NCI-H1048 (cell line): ENCODE measurements at regions not wholly inside any gene's neighbourhood (a gene's known extent, or its start where the extent isn't known, plus 50 kb on each side); places are given as distances from the start of the nearest gene placed in this dataset.

ENCODE experiments used
- DNase-seq: peaks from one replicate; lab custom pipeline; 2025; lab: John Stamatoyannopoulos, UW

GRCh38 chr1:57800376-57800775 is 376.5 kb upstream of the DAB1 start:
- no peak for DNase-seq

- DNase-seq = no peak
These were observed 375.7 kb upstream of the DAB1 start for GRCh38 chr1:57799490-57800115.

GRCh38 chr1:57798543-57798942 is 374.7 kb upstream of the DAB1 start:
- no peak for DNase-seq

- no peak for DNase-seq
These were observed 373.2 kb upstream of the DAB1 start for GRCh38 chr1:57797084-57797483.

GRCh38 chr1:57796616-57797015 is 372.8 kb upstream of the DAB1 start:
- DNase-seq = no peak

GRCh38 chr1:57795886-57796285 is 372.0 kb upstream of the DAB1 start:
- no peak for DNase-seq

- no peak for DNase-seq
These were observed 370.2 kb upstream of the DAB1 start for GRCh38 chr1:57794078-57794477.

- no peak for DNase-seq
These were observed 367.6 kb upstream of the DAB1 start for GRCh38 chr1:57791497-57791896.

- no peak for DNase-seq
These were observed 366.1 kb upstream of the DAB1 start for GRCh38 chr1:57789936-57790335.

GRCh38 chr1:57788313-57788712 is 364.5 kb upstream of the DAB1 start:
- no peak for DNase-seq

GRCh38 chr1:57784356-57784755 is 360.5 kb upstream of the DAB1 start:
- DNase-seq = no peak

- DNase-seq = no peak
These were observed 358.5 kb upstream of the DAB1 start for GRCh38 chr1:57782357-57782756.

- no peak for DNase-seq
These were observed 348.8 kb upstream of the DAB1 start for GRCh38 chr1:57772580-57773195.

GRCh38 chr1:57770772-57771171 is 346.9 kb upstream of the DAB1 start:
- DNase-seq = no peak

- DNase-seq = no peak
These were observed 346.4 kb upstream of the DAB1 start for GRCh38 chr1:57770236-57770635.

- no peak for DNase-seq
These were observed 337.8 kb upstream of the DAB1 start for GRCh38 chr1:57761628-57762027.

GRCh38 chr1:57752843-57753242 is 329.0 kb upstream of the DAB1 start:
- no peak for DNase-seq

- DNase-seq = no peak
These were observed 324.9 kb upstream of the DAB1 start for GRCh38 chr1:57748719-57749118.

GRCh38 chr1:57747818-57748217 is 324.0 kb upstream of the DAB1 start:
- DNase-seq = no peak

- DNase-seq = no peak
These were observed 317.7 kb upstream of the DAB1 start for GRCh38 chr1:57741521-57741920.

GRCh38 chr1:57736940-57737339 is 313.1 kb upstream of the DAB1 start:
- DNase-seq = no peak

- no peak for DNase-seq
These were observed 305.3 kb upstream of the DAB1 start for GRCh38 chr1:57729181-57729580.

GRCh38 chr1:57727121-57727520 is 303.3 kb upstream of the DAB1 start:
- DNase-seq = no peak

- DNase-seq = no peak
These were observed 301.5 kb upstream of the DAB1 start for GRCh38 chr1:57725318-57725717.
